Skeletal muscle satellite cell (primary cell): ENCODE measurements at regions not wholly inside any gene's neighbourhood (a gene's known extent, or its start where the extent isn't known, plus 50 kb on each side); places are given as distances from the start of the nearest gene placed in this dataset.
"Not testable (repeated sequence)": the region's sequence is repeated elsewhere in the genome, so short reads cannot be mapped to it uniquely, and the experiment has no call there.

Experiments used
- H3K27me3 ChIP-seq: 2 replicates; pipeline ENCODE4 v1.7.0; 2013; ENCODE audit warnings: low read length; ENCODE audit not compliant: control insufficient read depth, insufficient read depth
- H3K36me3 ChIP-seq: 2 replicates; pipeline ENCODE4 v1.7.0; 2013; ENCODE audit warnings: mild to moderate bottlenecking, control low read depth, low read length; ENCODE audit not compliant: insufficient read depth
- H3K4me1 ChIP-seq: 2 replicates; pipeline ENCODE4 v1.7.0; 2013; ENCODE audit warnings: low read length; ENCODE audit not compliant: control insufficient read depth, insufficient read depth
- H3K4me2 ChIP-seq: 2 replicates; pipeline ENCODE4 v1.7.0; 2013; ENCODE audit warnings: mild to moderate bottlenecking, low read length
- H3K4me3 ChIP-seq: 2 replicates; pipeline ENCODE4 v1.7.0; 2013; ENCODE audit warnings: low read length
- H3K9ac ChIP-seq: 2 replicates; pipeline ENCODE4 v1.7.0; 2013; ENCODE audit warnings: mild to moderate bottlenecking, low read depth, low read length, moderate library complexity
- H3K9me3 ChIP-seq: replicated peaks from 2 replicates; pipeline ENCODE4 v1.7.0; 2013; ENCODE audit warnings: mild to moderate bottlenecking, control low read depth, low read length

DNA sequence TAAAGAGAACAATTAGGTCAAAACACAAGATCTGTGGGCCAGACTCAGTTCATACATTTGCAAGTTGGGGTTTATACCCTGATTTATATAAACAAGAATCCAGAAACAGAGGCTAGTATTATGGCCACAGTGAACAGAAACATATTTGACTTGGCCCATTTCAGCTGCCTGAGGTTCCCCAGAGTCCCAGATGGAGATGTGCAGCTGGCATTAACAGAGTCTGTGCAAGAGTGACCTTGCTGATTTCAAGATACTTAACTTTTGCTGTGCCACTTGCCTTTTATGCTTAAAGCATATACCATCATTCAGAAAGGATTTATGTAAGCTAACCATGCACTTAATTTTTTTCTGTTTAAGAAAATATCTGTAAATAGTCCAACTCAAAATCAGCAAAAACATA lies 636.3 kb downstream of the TRIB2 start:
- Histone ChIP-seq H3K9me3 (no peaks in the 10 kb centered on the region), H3K4me3 (no peak overlapping the region), H3K4me1 (no peaks in the 10 kb centered on the region), H3K4me2 (no peak overlapping the region), H3K36me3 (no peaks in the 10 kb centered on the region), H3K9ac (no peak overlapping the region), H3K27me3 (no peaks in the 10 kb centered on the region)

DNA sequence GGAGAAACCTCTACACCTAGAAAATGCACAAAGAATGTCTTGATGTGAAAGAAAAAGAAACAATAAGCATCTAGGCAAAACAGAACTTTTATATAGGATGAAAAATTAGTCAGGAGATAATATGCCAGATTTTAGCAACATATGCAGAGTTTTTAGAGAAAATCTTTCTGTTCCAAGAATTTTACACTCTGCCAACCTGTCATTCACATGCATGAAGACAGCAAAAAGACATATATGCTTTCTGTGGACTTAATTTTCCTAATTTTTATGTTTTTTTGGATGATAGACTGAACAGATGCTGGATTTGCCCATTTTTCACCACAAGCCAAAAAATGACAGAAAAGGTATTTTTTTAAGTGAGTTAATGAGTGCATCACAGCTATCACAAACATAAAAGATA lies 637.3 kb downstream of the TRIB2 start:
- H3K4me1 ChIP-seq: no peaks in the 10 kb centered on the region
- H3K4me2 ChIP-seq: no peak overlapping the region
- H3K4me3 ChIP-seq: no peak overlapping the region
- no peaks in the 10 kb centered on the region for H3K36me3 ChIP-seq
- H3K27me3 ChIP-seq: no peaks in the 10 kb centered on the region
- no peaks in the 10 kb centered on the region for H3K9me3 ChIP-seq
- H3K9ac ChIP-seq: no peak overlapping the region

DNA sequence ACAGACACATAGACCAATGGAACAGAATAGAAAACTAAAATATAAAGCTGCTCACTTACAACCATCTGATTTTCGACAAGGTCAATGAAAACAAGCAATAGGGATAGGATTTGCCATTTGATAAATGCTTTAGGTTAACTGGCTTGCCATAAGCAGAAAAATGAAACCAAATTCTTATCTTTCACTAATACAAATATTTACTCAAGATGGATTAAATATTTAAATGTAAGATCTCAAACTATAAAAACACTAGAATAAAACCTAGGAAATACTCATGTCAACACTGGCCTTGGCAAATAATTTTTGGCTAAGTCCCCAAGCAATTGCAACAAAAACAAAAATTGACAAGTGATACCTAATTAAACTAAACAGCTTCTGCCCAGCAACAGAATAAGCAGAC lies 665.2 kb downstream of the TRIB2 start:
- not testable (repeated sequence) for H3K9ac ChIP-seq, H3K9me3 ChIP-seq, H3K36me3 ChIP-seq, H3K4me2 ChIP-seq, H3K4me3 ChIP-seq, H3K27me3 ChIP-seq, H3K4me1 ChIP-seq

DNA sequence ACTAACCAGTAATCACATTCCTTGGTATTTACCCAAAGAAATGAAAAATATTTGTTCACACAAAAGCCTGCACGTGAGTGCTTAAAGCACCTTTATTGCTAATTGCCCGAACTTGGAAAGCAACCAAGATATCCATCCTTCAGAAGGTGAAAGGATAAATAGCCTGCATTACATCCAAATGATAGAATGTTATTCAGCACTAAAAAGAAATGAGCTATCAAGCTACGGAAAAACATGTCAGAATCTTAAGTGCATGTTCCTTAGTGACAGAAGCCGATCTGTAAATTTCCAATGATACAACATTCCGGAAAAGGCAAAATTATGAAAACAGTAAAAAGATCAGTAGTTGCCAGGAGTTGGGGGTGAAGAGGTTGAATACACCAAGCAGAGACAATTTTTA lies 672.4 kb downstream of the TRIB2 start:
- not testable (repeated sequence) for H3K27me3 ChIP-seq, H3K9me3 ChIP-seq, H3K36me3 ChIP-seq, H3K4me2 ChIP-seq, H3K9ac ChIP-seq, H3K4me3 ChIP-seq, H3K4me1 ChIP-seq

DNA sequence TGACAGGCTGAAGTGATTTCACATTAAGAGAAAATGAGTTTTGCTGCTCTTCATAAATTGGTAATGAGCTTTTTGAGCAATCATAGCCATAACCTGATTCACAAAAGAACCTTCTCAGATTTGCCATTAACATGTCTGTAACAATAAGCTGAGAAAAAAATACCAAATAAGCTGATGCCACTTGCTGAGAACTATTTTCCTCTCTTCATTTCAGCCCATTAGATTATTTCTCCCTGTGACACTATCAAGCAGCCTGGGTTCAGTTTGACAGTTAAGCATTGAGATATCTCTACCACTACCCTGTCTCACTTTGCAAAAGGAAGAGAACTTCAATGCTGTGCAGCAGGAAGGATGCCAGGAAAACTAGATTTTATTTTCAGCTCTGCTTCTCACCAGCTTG lies 673.9 kb downstream of the TRIB2 start:
- Histone ChIP-seq H3K27me3 (no peaks in the 10 kb centered on the region), H3K4me2 (no peak overlapping the region), H3K4me3 (no peak overlapping the region), H3K9me3 (no peaks in the 10 kb centered on the region), H3K36me3 (no peaks in the 10 kb centered on the region), H3K9ac (no peak overlapping the region), H3K4me1 (no peaks in the 10 kb centered on the region)

DNA sequence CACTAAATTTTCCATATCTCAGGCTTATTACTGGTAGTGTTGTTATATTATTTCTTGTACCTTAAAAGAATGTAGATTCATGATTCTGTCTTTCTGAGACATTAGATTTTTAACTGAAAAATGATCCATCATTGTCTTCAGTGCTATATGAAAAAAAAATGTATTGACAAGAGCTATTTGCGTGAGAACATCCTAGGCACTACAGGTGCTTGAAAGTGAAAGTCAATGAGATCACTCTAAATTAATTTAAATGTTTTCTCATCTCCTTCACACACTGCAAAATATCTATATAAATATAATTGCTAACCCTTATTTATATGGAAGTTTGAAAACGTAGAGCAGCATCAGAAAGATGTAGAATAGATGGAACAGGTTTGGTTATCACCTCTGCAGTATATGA lies 684.6 kb downstream of the TRIB2 start:
- Histone ChIP-seq H3K9me3 (no peaks in the 10 kb centered on the region), H3K4me3 (no peak overlapping the region), H3K36me3 (no peaks in the 10 kb centered on the region), H3K4me2 (no peak overlapping the region), H3K27me3 (no peaks in the 10 kb centered on the region), H3K9ac (no peak overlapping the region), H3K4me1 (no peaks in the 10 kb centered on the region)

DNA sequence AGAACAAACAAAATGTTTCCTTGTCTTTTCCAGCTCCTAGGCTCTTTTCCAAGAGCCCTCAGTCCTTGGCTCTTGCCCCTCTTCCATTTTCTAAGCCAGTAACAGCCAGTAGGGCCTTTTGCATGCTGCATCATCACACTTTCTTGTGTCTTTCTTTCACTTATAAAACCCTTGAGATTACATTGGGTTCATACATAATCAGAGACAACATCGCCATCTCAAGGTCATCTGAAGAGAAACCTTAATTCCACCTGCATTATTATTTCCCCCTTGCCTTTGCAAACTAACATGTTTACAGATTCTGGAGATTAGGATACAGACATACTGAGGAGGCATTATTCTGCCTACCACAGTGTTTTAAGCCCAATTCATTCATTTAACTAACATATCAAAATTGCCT lies 697.3 kb downstream of the TRIB2 start:
- H3K9ac ChIP-seq: no peak overlapping the region
- H3K9me3 ChIP-seq: no peaks in the 10 kb centered on the region
- no peaks in the 10 kb centered on the region for H3K4me1 ChIP-seq
- no peaks in the 10 kb centered on the region for H3K36me3 ChIP-seq
- no peak overlapping the region for H3K4me2 ChIP-seq
- H3K4me3 ChIP-seq: no peak overlapping the region
- no peaks in the 10 kb centered on the region for H3K27me3 ChIP-seq

DNA sequence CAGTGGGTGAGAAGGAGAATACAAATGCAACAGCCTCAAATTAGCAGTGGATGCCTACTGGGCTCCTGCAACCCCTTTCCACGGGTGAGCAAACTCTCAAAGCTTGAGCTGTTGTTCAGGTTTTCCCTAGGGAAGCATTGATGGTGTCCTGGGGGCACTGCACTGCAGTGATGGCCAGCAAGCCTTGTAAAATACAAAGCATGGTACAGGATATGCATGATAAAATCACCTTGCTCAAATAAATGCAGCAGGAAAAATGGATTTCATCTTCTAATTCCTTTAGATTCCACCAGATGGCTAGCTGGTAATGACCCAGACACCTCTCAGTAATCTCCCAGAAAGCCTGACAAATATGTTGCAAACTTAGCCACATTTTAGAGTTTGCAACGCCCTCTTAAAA lies 698.2 kb downstream of the TRIB2 start:
- Histone ChIP-seq H3K27me3 (no peaks in the 10 kb centered on the region), H3K36me3 (no peaks in the 10 kb centered on the region), H3K4me1 (no peaks in the 10 kb centered on the region), H3K9ac (no peak overlapping the region), H3K4me3 (no peak overlapping the region), H3K9me3 (no peaks in the 10 kb centered on the region), H3K4me2 (no peak overlapping the region)

DNA sequence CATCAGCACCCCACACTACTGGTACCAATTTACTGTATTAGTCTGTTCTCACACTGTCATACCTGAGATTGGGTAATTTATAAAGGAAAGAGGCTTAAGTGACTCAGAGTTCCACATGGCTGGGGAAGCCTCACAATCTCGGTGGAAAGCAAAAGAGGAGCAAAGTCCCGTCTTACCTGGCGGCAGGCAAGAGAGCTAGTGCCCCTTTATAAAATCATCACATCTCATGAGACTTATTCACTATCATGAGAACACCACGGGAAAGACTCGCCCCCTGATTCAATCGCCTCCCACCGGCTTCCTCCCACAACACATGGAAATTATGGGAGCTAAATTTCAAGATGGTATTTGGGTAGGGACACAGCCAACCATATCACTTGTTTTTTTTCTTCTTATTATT lies 717.2 kb downstream of the TRIB2 start:
- H3K4me2 ChIP-seq: no peak overlapping the region
- no peak overlapping the region for H3K9ac ChIP-seq
- no peaks in the 10 kb centered on the region for H3K36me3 ChIP-seq
- no peaks in the 10 kb centered on the region for H3K4me1 ChIP-seq
- no peaks in the 10 kb centered on the region for H3K9me3 ChIP-seq
- H3K27me3 ChIP-seq: no peaks in the 10 kb centered on the region
- no peak overlapping the region for H3K4me3 ChIP-seq

DNA sequence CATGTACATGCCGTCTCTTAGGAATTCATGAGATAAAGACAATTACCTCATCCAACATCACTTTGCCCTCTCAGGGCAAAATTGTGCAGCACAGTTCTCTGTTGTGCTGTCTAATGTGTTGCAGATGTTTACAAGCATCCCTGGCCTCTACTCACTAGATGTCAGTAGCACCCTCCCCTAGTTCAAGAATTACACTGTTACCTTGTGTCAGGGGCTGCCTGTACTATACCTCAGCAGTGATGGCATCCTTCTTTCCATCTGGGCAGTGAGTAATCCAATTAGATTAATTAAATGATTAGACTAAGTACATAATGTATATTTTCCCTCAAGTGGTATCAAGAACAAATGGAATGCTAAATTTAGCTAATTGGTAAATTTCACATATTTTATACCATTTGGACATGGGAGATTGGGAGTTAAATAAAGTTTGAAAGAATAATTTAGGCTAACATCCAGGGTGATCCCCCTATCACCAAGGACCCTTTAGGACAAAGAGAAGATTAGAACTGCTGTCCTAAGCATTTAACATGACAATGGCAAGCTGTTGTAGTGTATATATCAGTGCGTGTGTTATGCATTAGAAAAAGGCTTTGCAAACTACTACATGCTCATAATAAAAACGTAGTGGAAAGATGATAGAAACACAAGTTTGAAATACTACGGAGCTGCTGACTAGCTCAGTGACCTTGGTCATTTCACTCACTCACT lies 727.0 kb downstream of the TRIB2 start:
- not testable (repeated sequence) for H3K36me3 ChIP-seq, H3K4me2 ChIP-seq, H3K9ac ChIP-seq, H3K4me3 ChIP-seq, H3K27me3 ChIP-seq, H3K4me1 ChIP-seq, H3K9me3 ChIP-seq

DNA sequence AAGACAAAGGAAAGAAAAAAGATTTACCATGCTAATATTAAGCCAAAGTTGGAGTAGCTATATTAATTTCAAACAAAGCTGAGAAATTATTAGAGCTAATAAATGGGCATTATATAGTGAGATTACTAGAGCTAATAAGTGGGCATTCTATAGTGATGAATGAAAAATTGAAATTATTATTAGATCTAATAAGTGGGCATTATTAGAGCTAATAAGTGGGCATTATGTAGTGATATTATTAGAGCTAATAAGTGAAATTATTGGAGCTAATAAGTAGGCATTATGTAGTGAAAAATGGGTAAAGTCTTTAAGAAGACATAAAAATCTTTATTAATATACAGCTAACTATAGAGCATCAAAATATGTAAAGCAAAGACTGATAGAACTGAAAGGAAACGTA lies 745.7 kb downstream of the TRIB2 start:
- Histone ChIP-seq H3K4me3 (no peak overlapping the region), H3K36me3 (no peaks in the 10 kb centered on the region), H3K4me1 (no peaks in the 10 kb centered on the region), H3K9me3 (no peaks in the 10 kb centered on the region), H3K27me3 (no peaks in the 10 kb centered on the region), H3K9ac (no peak overlapping the region), H3K4me2 (no peak overlapping the region)

DNA sequence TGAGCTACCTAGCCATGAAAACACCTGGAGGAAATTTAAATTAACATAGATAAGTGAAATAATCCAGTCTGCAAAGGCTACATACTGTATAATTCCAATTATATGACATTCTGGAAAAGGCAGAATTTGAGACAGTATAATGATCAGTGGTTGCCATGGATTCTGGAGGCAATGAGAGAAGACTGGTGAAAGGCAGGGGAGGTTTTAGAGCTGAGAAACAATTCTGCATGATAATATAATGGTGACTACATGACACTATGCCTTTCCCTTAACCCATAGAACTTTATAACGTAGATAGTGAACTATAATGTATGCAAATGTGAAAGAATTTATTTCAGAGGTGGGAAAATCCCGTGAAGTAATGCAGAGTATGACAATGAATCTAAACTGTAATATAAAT lies 749.3 kb downstream of the TRIB2 start:
- H3K4me2 ChIP-seq: no peak overlapping the region
- H3K4me1 ChIP-seq: no peaks in the 10 kb centered on the region
- no peak overlapping the region for H3K9ac ChIP-seq
- H3K4me3 ChIP-seq: no peak overlapping the region
- no peaks in the 10 kb centered on the region for H3K27me3 ChIP-seq
- H3K9me3 ChIP-seq: no peaks in the 10 kb centered on the region
- no peaks in the 10 kb centered on the region for H3K36me3 ChIP-seq
